ENCODE measurements at regions not wholly inside any gene's neighbourhood (a gene's known extent, or its start where the extent isn't known, plus 50 kb on each side); places are given as distances from the start of the nearest gene placed in this dataset.
"Not testable (repeated sequence)": the region's sequence is repeated elsewhere in the genome, so short reads cannot be mapped to it uniquely, and the experiment has no call there.

- TF ChIP-seq, protein P1, sequence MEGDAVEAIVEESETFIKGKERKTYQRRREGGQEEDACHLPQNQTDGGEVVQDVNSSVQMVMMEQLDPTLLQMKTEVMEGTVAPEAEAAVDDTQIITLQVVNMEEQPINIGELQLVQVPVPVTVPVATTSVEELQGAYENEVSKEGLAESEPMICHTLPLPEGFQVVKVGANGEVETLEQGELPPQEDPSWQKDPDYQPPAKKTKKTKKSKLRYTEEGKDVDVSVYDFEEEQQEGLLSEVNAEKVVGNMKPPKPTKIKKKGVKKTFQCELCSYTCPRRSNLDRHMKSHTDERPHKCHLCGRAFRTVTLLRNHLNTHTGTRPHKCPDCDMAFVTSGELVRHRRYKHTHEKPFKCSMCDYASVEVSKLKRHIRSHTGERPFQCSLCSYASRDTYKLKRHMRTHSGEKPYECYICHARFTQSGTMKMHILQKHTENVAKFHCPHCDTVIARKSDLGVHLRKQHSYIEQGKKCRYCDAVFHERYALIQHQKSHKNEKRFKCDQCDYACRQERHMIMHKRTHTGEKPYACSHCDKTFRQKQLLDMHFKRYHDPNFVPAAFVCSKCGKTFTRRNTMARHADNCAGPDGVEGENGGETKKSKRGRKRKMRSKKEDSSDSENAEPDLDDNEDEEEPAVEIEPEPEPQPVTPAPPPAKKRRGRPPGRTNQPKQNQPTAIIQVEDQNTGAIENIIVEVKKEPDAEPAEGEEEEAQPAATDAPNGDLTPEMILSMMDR (conservative IDR thresholded peaks at IDR 0.05; ENCODE audit: low read depth in 2 of 2), result not testable (repeated sequence)
- not testable (repeated sequence) for TF ChIP-seq REST (IDR thresholded peaks at IDR 0.05; ENCODE audit: unreplicated experiment); EZH2 (IDR thresholded peaks at IDR 0.05; ENCODE audit: low read depth, unreplicated experiment)
Measured at GRCh38 chr3:118678663-118679062, 356.0 kb downstream of the IGSF11 start.

All from GM23338 (cell line).